TTC549 (cell line): ENCODE measurements at regions not wholly inside any gene's neighbourhood (a gene's known extent, or its start where the extent isn't known, plus 50 kb on each side); places are given as distances from the start of the nearest gene placed in this dataset.

Source experiments
- FAIRE-seq: peaks from 2 replicates; lab custom pipeline; 2012; peaks lifted over from hg19 to GRCh38; lab: Jason Lieb, UNC

DNA sequence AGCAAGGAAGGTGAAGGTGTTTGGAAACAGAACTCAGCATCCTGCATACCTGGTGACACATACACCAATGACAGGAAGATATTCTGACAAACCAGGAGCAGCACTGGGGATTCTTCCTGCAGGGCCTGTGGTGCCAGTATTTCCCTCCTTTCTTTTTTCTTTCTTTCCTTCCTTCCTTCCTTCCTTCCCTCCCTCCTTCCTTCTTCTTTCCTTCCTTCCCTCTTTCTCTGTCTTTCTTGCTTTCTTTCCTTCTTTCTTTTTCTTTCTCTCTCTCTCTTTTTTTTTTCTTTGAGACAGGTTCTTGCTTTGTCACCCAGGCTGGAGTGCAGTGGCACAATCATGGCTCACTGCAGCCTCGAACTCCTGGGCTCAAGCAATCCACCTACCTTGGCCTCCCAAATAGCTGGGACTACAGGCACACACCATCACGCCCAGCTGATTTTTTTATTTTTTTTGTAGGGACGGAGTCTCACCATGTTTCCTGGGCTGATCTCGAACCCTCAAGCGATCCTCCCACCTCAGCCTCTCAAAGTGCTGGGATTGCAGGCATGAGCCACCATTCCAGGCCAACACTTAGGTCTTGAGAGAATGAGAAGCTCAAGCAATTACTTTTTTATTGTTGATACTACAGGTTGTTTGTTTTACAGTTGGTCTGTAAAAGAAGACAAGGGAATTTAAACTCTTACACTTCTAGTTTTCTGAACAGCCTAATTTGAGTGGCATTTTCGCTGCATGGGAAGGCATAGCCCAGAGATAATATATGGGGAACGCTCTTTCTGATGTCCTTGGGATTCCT is 54.7 kb upstream of the GATA6 start:
- FAIRE-seq: no peak

DNA sequence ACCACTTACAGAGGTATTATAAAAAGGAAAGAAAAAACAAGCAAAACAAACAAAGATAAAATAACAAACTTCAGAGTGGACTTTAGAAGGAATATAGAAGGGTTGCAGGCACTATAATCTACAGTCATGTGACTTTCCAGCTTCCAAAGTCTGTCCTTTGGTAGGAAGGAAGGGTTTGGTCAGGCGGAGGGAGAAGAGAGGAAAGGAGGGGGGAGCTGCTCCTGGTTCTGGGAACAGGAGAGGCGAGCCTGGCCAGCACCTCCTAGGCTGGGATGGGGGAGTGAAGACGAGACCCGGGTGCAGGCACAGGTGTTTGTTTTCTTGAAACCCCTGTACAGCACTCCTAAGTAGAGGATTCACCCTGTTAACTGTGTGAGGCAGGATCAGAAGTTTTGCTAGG is 53.8 kb upstream of the GATA6 start:
- FAIRE-seq: no peak
